Loucy (cell line): ENCODE measurements at regions not wholly inside any gene's neighbourhood (a gene's known extent, or its start where the extent isn't known, plus 50 kb on each side); places are given as distances from the start of the nearest gene placed in this dataset.

Experiments
- H2AFZ ChIP-seq: fragments of 200-600 bp; sonication (generic); 2 replicates; pipeline ENCODE4 v1.6.0; 2016; ENCODE audit warnings: antibody characterized with exemption, mild to moderate bottlenecking, low read length, moderate library complexity
- H3F3A ChIP-seq: fragments of 200-600 bp; 2 replicates; pipeline ENCODE4 v1.6.0; 2016; ENCODE audit warnings: antibody characterized with exemption, low read depth, mild to moderate bottlenecking
- H3K27me3 ChIP-seq: fragments of 200-600 bp; sonication (generic); 2 replicates; pipeline ENCODE4 v1.6.1; 2014; ENCODE audit warnings: low read length, mild to moderate bottlenecking; ENCODE audit not compliant: insufficient read depth, poor library complexity, severe bottlenecking
- H3K36me3 ChIP-seq: fragments of 200-600 bp; sonication (generic); 2 replicates; pipeline ENCODE4 v1.6.1; 2016; ENCODE audit warnings: low read length; ENCODE audit not compliant: insufficient read depth
- H3K4me1 ChIP-seq: fragments of 200-600 bp; sonication (generic); 2 replicates; pipeline ENCODE4 v1.5.1; 2014; ENCODE audit warnings: low read length, mild to moderate bottlenecking; ENCODE audit not compliant: insufficient read depth, poor library complexity, severe bottlenecking
- H3K4me2 ChIP-seq: fragments of 200-600 bp; sonication (generic); 2 replicates; pipeline ENCODE4 v1.6.0; 2014; ENCODE audit warnings: antibody characterized with exemption, low read length, low read depth, mild to moderate bottlenecking; ENCODE audit not compliant: poor library complexity, severe bottlenecking
- H3K4me3 ChIP-seq: fragments of 200-600 bp; sonication (generic); 2 replicates; pipeline ENCODE4 v1.5.1; 2014; ENCODE audit warnings: low read length, mild to moderate bottlenecking, mixed read lengths; ENCODE audit not compliant: poor library complexity, severe bottlenecking
- H3K79me2 ChIP-seq: fragments of 200-600 bp; sonication (generic); 2 replicates; pipeline ENCODE4 v1.6.1; 2014; ENCODE audit warnings: low read length; ENCODE audit not compliant: insufficient read depth
- H3K9ac ChIP-seq: fragments of 200-600 bp; sonication (generic); 2 replicates; pipeline ENCODE4 v1.6.0; 2014; ENCODE audit warnings: mild to moderate bottlenecking, low read depth, low read length, moderate library complexity; ENCODE audit not compliant: poor library complexity, severe bottlenecking
- H3K9me2 ChIP-seq: fragments of 200-600 bp; sonication (generic); replicated peaks from 2 replicates; pipeline ENCODE4 v1.6.1; 2016; ENCODE audit warnings: low read depth, low read length, mixed read lengths
- H3K9me3 ChIP-seq: fragments of 200-600 bp; sonication (generic); 2 replicates; pipeline ENCODE4 v1.6.1; 2014; ENCODE audit warnings: mild to moderate bottlenecking, antibody characterized with exemption, low read length, low read depth; ENCODE audit not compliant: insufficient read depth
- H4K20me1 ChIP-seq: fragments of 200-600 bp; sonication (generic); 2 replicates; pipeline ENCODE4 v1.6.0; 2014; ENCODE audit warnings: antibody characterized with exemption, low read length, mild to moderate bottlenecking; ENCODE audit not compliant: insufficient read depth, poor library complexity, severe bottlenecking
- EZH2phosphoT487 ChIP-seq: fragments of 200-600 bp; IDR thresholded peaks from 2 replicates; pipeline ENCODE4 v1.6.1; 2018; ENCODE audit warnings: antibody characterized with exemption, mild to moderate bottlenecking, moderate library complexity, borderline replicate concordance
- TF ChIP-seq, protein P1 (sequence below): fragments of 200-600 bp; sonication (generic); conservative IDR thresholded peaks from 2 replicates; pipeline ENCODE4 v1.5.1; 2014; ENCODE audit warnings: mild to moderate bottlenecking, antibody characterized with exemption, low read length

DNA sequence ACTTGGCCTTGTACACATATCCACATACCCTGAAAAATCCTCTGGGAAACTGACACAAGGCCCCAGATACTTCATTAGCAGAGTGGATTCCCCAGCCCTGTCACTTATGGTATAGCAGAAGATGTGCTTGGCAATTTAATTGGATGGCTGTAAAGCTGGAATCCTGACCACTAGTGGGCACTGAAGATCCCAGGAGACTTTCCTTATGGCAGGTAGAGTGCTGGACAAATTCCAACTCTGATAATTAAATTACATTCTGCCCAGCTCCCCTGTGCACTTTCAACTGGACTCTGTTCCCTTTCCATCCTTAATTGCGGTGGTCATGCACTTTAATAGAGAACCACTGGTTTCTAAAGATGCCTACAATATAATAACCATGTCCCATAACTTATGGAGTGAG, 119.8 kb downstream of the DCK start:
- Histone ChIP-seq H2AFZ (no peak overlapping the region), H4K20me1 (no peaks in the 10 kb centered on the region), H3K9me2 (no peaks in the 10 kb centered on the region), H3K79me2 (no peaks in the 10 kb centered on the region), H3K27me3 (no peaks in the 10 kb centered on the region), H3F3A (no peaks in the 10 kb centered on the region; the same call in 1 of the 2 replicates), H3K4me3 (no peak overlapping the region), H3K9me3 (no peaks in the 10 kb centered on the region), H3K9ac (no peak overlapping the region), H3K4me1 (peaks cover 27% of the 10 kb centered on the region), H3K4me2 (no peak overlapping the region), H3K36me3 (no peaks in the 10 kb centered on the region)
- TF ChIP-seq EZH2phosphoT487: no peak
- TF ChIP-seq, protein P1, sequence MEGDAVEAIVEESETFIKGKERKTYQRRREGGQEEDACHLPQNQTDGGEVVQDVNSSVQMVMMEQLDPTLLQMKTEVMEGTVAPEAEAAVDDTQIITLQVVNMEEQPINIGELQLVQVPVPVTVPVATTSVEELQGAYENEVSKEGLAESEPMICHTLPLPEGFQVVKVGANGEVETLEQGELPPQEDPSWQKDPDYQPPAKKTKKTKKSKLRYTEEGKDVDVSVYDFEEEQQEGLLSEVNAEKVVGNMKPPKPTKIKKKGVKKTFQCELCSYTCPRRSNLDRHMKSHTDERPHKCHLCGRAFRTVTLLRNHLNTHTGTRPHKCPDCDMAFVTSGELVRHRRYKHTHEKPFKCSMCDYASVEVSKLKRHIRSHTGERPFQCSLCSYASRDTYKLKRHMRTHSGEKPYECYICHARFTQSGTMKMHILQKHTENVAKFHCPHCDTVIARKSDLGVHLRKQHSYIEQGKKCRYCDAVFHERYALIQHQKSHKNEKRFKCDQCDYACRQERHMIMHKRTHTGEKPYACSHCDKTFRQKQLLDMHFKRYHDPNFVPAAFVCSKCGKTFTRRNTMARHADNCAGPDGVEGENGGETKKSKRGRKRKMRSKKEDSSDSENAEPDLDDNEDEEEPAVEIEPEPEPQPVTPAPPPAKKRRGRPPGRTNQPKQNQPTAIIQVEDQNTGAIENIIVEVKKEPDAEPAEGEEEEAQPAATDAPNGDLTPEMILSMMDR: peak; percentile 50

GRCh38 chr4:71120831-71121524, 127.5 kb downstream of the DCK start:
- Histone ChIP-seq H3K4me3 (no peak overlapping the region), H3K9me3 (no peaks in the 10 kb centered on the region), H3K27me3 (no peaks in the 10 kb centered on the region), H3K79me2 (no peaks in the 10 kb centered on the region), H3K9me2 (no peaks in the 10 kb centered on the region), H4K20me1 (no peaks in the 10 kb centered on the region), H3F3A (no peaks in the 10 kb centered on the region), H3K9ac (no peak overlapping the region), H3K36me3 (no peaks in the 10 kb centered on the region), H3K4me2 (no peak overlapping the region), H2AFZ (no peak overlapping the region), H3K4me1 (peaks cover 7% of the 10 kb centered on the region)
- TF ChIP-seq, protein P1: no peak
- TF ChIP-seq EZH2phosphoT487: no peak

DNA sequence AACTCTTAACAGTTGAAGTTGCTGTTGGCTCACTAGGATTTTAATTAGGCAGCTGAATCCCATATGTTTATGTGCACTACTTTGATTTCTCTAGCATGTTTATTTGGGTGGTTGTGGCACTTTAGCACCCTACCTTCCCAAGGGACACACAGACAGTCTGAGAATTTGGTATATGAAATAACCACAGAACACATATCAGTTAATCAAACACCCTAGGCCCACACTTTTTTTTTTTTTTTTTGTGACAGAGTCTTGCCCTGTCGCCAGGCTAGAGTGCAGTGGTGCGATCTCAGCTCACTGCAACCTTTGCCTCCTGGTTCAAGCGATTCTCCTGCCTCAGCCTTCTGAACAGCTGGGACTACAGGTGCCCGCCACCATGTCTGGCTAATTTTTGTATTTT, 130.5 kb downstream of the DCK start:
- Histone ChIP-seq H3K9me3 (no peaks in the 10 kb centered on the region), H3K9ac (no peak overlapping the region), H3K4me3 (no peak overlapping the region), H3K4me2 (no peak overlapping the region), H3K36me3 (no peaks in the 10 kb centered on the region), H3F3A (no peaks in the 10 kb centered on the region), H3K9me2 (no peaks in the 10 kb centered on the region), H3K79me2 (no peaks in the 10 kb centered on the region), H3K27me3 (no peaks in the 10 kb centered on the region), H2AFZ (no peak overlapping the region), H3K4me1 (peaks cover 2% of the 10 kb centered on the region), H4K20me1 (no peaks in the 10 kb centered on the region)
- TF ChIP-seq EZH2phosphoT487: no peak
- TF ChIP-seq, protein P1: no peak
